ENCODE measurements at regions not wholly inside any gene's neighbourhood (a gene's known extent, or its start where the extent isn't known, plus 50 kb on each side); places are given as distances from the start of the nearest gene placed in this dataset.

GRCh38 chr10:78309536-78310237 lies 276.0 kb downstream of the RPS24 start:
- TF ChIP-seq CTCF (conservative IDR thresholded peaks at IDR 0.05; ENCODE audit: low read length), result no peak
- no peak for TF ChIP-seq EZH2phosphoT487 (IDR thresholded peaks at IDR 0.05; ENCODE audit: borderline replicate concordance, low read depth, low read length)

All from OCI-LY7 (cell line).